Cardiac fibroblast (primary cell): ENCODE measurements at regions not wholly inside any gene's neighbourhood (a gene's known extent, or its start where the extent isn't known, plus 50 kb on each side); places are given as distances from the start of the nearest gene placed in this dataset.
"Not testable (repeated sequence)": the region's sequence is repeated elsewhere in the genome, so short reads cannot be mapped to it uniquely, and the experiment has no call there.

ENCODE experiments used
- DNase-seq, 2 donors: peaks; one replicate each; pipeline versions ENCODE4 v3.0.0 to v3.0.0-alpha.2; 2010; ENCODE audit warnings: low read depth in 2 of 2
- H3K4me3 ChIP-seq, 2 donors: replicated peaks in 1 of 2; 1 replicate in 1 of 2; 2 replicates in 1 of 2; pipeline ENCODE4 v1.5.1; 2011; ENCODE audit warnings: low read depth in 2 of 2, low read length in 2 of 2, mild to moderate bottlenecking in 2 of 2, moderate library complexity in 1 of 2
- CTCF ChIP-seq: IDR thresholded peaks from one replicate; pipeline ENCODE4 v1.5.1; 2011; ENCODE audit warnings: low read depth, mild to moderate bottlenecking, low read length, inconsistent platforms

DNA sequence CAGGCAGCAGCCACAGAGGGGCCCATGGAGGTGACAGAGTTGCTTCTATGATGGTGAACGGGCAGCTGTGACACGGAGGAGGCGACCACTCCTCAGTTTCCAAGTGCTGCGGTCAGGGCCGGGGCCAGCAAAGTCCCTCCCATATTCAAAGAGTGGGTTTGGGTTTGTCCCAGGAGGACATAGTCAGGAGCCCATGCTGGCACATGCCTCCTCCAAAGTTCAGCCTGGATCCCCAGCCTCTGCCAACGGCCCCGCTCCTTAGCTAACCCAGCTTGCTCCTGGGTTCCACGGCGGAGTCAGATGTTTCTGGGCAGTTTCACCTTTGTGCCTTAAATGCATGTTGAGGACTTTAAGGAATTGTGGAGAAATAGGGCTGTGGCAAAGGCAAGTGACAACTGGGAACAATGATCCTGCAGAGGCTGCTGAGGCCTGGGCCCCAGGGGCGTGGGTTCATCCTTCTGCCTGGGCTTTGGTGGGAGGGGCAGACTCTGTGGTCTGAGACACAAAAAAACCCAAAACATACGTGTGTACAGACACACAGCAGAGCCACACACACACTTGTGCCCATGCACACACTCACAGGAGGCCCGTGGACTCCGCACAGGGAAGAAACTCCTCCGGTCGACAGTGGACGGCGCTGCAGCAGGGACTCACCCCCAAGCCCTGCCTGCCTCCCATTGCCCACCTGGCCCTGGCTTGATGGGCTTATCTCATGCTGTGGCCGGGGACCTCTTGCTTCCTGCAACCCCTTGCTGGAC, 399.4 kb downstream of the TMEM121 start:
- H3K4me3 ChIP-seq: no peak overlapping the region
- TF ChIP-seq CTCF: no peak
- DNase-seq: no peak

DNA sequence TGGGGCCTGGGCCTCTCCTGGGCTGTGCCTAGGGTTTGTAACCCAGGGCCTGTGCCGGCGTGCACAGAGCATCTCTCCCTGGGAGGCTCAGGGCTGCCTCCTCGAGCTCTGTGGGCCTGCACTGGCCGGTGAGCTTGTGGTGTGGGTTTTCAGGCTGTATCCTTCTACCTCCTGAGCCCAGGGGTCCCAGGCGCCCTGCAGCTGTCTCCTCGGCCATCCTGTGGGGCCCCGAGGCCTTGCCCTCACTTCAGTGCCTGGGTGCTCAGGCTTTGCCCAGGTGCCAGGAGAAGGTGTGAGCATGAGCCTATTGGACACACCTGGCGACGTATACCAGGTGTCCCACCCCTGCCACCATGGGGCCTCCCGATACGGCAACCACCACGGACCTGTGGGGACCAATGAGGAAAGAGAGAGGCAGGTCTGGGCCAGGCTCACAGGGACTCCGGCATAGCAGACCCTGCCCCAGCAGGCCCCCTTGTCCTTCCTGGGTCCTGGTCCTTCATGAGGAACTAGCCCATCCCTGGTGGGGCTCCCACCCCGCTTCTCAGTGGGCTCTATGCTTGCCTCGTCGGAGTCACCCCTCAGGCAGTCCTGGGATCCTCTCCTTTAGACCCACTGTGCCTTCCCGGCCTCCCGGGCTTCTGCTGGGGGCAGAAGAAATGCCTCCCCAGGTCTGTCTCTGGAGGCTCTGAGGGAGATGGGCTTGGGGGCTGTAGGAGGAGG, 400.2 kb downstream of the TMEM121 start:
- DNase-seq: no peak
- no peak for TF ChIP-seq CTCF
- no peak overlapping the region for H3K4me3 ChIP-seq

- no peak overlapping the region for H3K4me3 ChIP-seq
- DNase-seq: no peak
- TF ChIP-seq CTCF: no peak
These were observed 401.0 kb downstream of the TMEM121 start for GRCh38 chr14:105927096-105928060.

- DNase-seq, H3K4me3 ChIP-seq: not testable (repeated sequence)
These were observed 402.1 kb downstream of the TMEM121 start for GRCh38 chr14:105928171-105929111.

- H3K4me3 ChIP-seq: no peak overlapping the region
- DNase-seq: no peak
- TF ChIP-seq CTCF: no peak
These were observed 403.1 kb downstream of the TMEM121 start for GRCh38 chr14:105929327-105930081.

DNA sequence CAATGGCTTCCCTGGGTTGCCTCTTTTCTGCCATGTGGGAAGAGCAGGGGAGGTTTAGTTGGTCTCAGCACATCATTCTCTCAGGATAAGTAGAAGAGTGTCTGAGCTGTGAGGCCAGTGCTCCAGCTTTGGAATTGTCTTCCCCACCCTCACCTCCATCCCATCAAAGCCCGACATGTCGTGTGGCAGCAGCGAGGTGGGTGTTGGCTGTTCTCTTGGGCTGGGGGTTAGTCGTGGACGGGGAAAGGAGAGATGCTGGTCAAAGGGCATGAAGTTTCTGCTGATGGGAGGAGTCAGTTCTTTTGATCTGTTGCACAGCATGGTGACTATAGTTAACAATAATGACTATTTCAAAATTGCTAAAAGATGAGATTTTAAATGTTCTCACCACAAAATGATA, 404.2 kb downstream of the TMEM121 start:
- TF ChIP-seq CTCF: no peak
- H3K4me3 ChIP-seq: no peak overlapping the region
- DNase-seq: no peak
